ENCODE measurements at regions not wholly inside any gene's neighbourhood (a gene's known extent, or its start where the extent isn't known, plus 50 kb on each side); places are given as distances from the start of the nearest gene placed in this dataset.

DNA sequence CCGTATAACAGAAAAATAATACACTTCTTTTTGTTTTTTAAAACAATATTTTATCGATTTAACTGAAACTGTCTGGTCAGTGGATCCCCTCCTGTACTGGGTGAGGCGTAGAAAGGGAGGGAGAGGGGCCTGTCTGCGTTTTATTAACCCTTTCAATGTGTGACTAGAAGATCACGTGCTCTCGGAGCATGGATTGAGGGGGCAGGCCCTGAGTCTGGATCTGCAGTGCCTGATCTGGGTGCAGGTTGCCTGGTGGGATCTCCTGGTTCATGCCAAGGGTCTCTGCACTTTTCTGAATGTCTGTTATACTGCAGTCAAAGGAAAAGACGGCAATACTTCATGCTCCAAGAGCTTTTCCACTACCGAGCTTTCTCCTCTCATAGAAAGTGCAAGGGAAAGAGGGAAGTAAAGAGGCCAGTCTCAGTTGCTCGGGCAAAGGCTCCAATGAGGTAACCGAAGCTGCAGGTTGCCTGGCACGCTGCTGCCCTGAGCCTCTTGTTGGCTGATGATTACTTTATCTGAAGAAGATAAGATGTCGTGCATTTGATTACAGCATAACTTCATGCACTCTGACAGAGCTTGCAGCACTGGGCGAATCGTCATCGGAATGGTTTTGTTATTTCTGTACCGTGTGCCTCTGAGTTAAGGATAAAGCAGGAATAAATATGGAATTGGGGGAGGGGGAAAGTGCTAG is 167.5 kb upstream of the PMEPA1 start (continued):
- TF ChIP-seq, protein P1, sequence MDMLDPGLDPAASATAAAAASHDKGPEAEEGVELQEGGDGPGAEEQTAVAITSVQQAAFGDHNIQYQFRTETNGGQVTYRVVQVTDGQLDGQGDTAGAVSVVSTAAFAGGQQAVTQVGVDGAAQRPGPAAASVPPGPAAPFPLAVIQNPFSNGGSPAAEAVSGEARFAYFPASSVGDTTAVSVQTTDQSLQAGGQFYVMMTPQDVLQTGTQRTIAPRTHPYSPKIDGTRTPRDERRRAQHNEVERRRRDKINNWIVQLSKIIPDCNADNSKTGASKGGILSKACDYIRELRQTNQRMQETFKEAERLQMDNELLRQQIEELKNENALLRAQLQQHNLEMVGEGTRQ (IDR thresholded peaks at IDR 0.05; ENCODE audit: low read length) = no peak
- TF ChIP-seq CHD2 (IDR thresholded peaks at IDR 0.05; ENCODE audit: low read length) = no peak
- TF ChIP-seq TAF1 (IDR thresholded peaks at IDR 0.05; ENCODE audit: low read depth, low read length) = no peak

Measured in H1 (cell line).